ENCODE measurements at regions not wholly inside any gene's neighbourhood (a gene's known extent, or its start where the extent isn't known, plus 50 kb on each side); places are given as distances from the start of the nearest gene placed in this dataset.

GRCh38 chr20:18972251-18972876, 158.8 kb downstream of the SCP2D1 start:
- intact Hi-C loops (cut with micrococcal nuclease) (no loop called here), in situ Hi-C loops (cut with MboI) (no loop called here)
- Histone ChIP-seq H3K36me3 (ENCODE audit: control insufficient read depth, insufficient read depth, low read length) (no peaks in the 10 kb centered on the region), H3K27ac (ENCODE audit: extremely low read depth, low read depth, low read length) (no peak overlapping the region), H4K20me1 (replicated peaks; ENCODE audit: control insufficient read depth, insufficient read depth, low read length) (no peaks in the 10 kb centered on the region), H3K9me3 (replicated peaks; ENCODE audit: control insufficient read depth, insufficient read depth, low read depth, low read length) (no peaks in the 10 kb centered on the region), H3K79me2 (ENCODE audit: control insufficient read depth, insufficient read depth, low read length) (no peaks in the 10 kb centered on the region), H3K4me1 (replicated peaks in 1 of 2; ENCODE audit: control insufficient read depth in 2 of 2, insufficient read depth in 2 of 2, low read length in 2 of 2) (no peaks in the 10 kb centered on the region), H3K4me2 (ENCODE audit: insufficient read depth, low read length) (no peak overlapping the region), H3K9ac (ENCODE audit: insufficient read depth in 1 of 2, low read depth in 2 of 2, low read length in 2 of 2) (no peak overlapping the region), H2AFZ (ENCODE audit: low read depth, low read length) (no peak overlapping the region), H3K4me3 (no peak overlapping the region), H3K27me3 (ENCODE audit: control insufficient read depth in 2 of 2, insufficient read depth in 2 of 2, low read length in 2 of 2) (no peaks in the 10 kb centered on the region), H3K9me1 (ENCODE audit: control insufficient read depth, insufficient read depth, low read length) (no peaks in the 10 kb centered on the region)
- TF ChIP-seq KAT7 (CRISPR knock-in tag; IDR thresholded peaks at IDR 0.05; ENCODE audit: borderline replicate concordance) = no peak
- no peak for TF ChIP-seq KDM5B (IDR thresholded peaks at IDR 0.05; ENCODE audit: insufficient replicate concordance, low read depth, low read length)
- no peak for TF ChIP-seq RBM39 (optimal IDR thresholded peaks at IDR 0.05; ENCODE audit: low read depth, low read length)
- no peak for TF ChIP-seq ZNF695 (CRISPR knock-in tag; IDR thresholded peaks at IDR 0.05)
- no peak for TF ChIP-seq ZNF143 (CRISPR knock-in tag; IDR thresholded peaks at IDR 0.05)
- TF ChIP-seq SAFB (IDR thresholded peaks at IDR 0.05; ENCODE audit: borderline replicate concordance, low read depth, low read length) = no peak
- no peak for TF ChIP-seq RFX5 (IDR thresholded peaks at IDR 0.05; ENCODE audit: low read depth, low read length)
- no peak for TF ChIP-seq ETS2 (tag; IDR thresholded peaks at IDR 0.05; ENCODE audit: borderline replicate concordance, poor library complexity, severe bottlenecking)
- no peak for TF ChIP-seq WHSC1 (IDR thresholded peaks at IDR 0.05; ENCODE audit: low read length)
- no peak for TF ChIP-seq STAG1 (CRISPR knock-in tag; IDR thresholded peaks at IDR 0.05; ENCODE audit: borderline replicate concordance)
- no peak for TF ChIP-seq ZNF445 (CRISPR knock-in tag; IDR thresholded peaks at IDR 0.05; ENCODE audit: low read depth)
- 0% methylated on average over 3 of the region's 3 CpGs for WGBS (ENCODE audit: insufficient coverage, low coverage, missing lambda C conversion rate)
- DNase-seq (ENCODE audit: extremely low read depth in 1 of 4, low spot score in 3 of 4) (no peak), FAIRE-seq (no peak), ATAC-seq (no peak)
- POLR2A ChIA-PET = no interaction called here
- no TSS peak for BruUV-seq (replicated peaks)
- CTCF ChIA-PET (ENCODE audit: low intra/inter-chr PET ratio) = no interaction called here
